HUES48 (cell line): ENCODE measurements at regions not wholly inside any gene's neighbourhood (a gene's known extent, or its start where the extent isn't known, plus 50 kb on each side); places are given as distances from the start of the nearest gene placed in this dataset.
"Not testable (repeated sequence)": the region's sequence is repeated elsewhere in the genome, so short reads cannot be mapped to it uniquely, and the experiment has no call there.

Source experiments
- H3K27ac ChIP-seq: one replicate; pipeline ENCODE4 v1.7.0; 2013; ENCODE audit warnings: low read depth, low read length, inconsistent platforms
- H3K27me3 ChIP-seq: 2 replicates; pipeline ENCODE4 v1.6.1; 2013; ENCODE audit warnings: mild to moderate bottlenecking, low read length; ENCODE audit not compliant: control insufficient read depth, insufficient read depth
- H3K36me3 ChIP-seq: 2 replicates; pipeline ENCODE4 v1.6.1; 2013; ENCODE audit warnings: low read length; ENCODE audit not compliant: control insufficient read depth, insufficient read depth
- H3K4me1 ChIP-seq: 2 replicates; pipeline ENCODE4 v1.6.1; 2013; ENCODE audit warnings: mild to moderate bottlenecking, low read length; ENCODE audit not compliant: control insufficient read depth, insufficient read depth
- H3K4me3 ChIP-seq: 2 replicates; pipeline ENCODE4 v1.5.1; 2013; ENCODE audit warnings: mild to moderate bottlenecking, low read depth, low read length
- H3K9ac ChIP-seq: 2 replicates; pipeline ENCODE4 v1.6.1; 2013; ENCODE audit warnings: mild to moderate bottlenecking, low read depth, low read length, moderate library complexity
- H3K9me3 ChIP-seq: 2 replicates; pipeline ENCODE4 v1.6.1; 2013; ENCODE audit warnings: low read length; ENCODE audit not compliant: control insufficient read depth, insufficient read depth

GRCh38 chr10:33861833-33862232, 527.4 kb upstream of the NRP1 start:
- Histone ChIP-seq H3K36me3 (no peaks in the 10 kb centered on the region), H3K4me3 (no peak overlapping the region), H3K4me1 (peaks cover 18% of the 10 kb centered on the region), H3K9me3 (no peaks in the 10 kb centered on the region), H3K27me3 (no peaks in the 10 kb centered on the region), H3K9ac (no peak overlapping the region), H3K27ac (no peak overlapping the region)

- peaks cover 18% of the 10 kb centered on the region for H3K4me1 ChIP-seq
- no peaks in the 10 kb centered on the region for H3K36me3 ChIP-seq
- no peak overlapping the region for H3K4me3 ChIP-seq
- H3K9ac ChIP-seq = no peak overlapping the region
- H3K27ac ChIP-seq = no peak overlapping the region
- H3K27me3 ChIP-seq = no peaks in the 10 kb centered on the region
- H3K9me3 ChIP-seq = no peaks in the 10 kb centered on the region
Measured at GRCh38 chr10:33861016-33861704, 526.7 kb upstream of the NRP1 start.

GRCh38 chr10:33860552-33860951, 526.1 kb upstream of the NRP1 start:
- H3K4me3 ChIP-seq = no peak overlapping the region
- no peak overlapping the region for H3K27ac ChIP-seq
- H3K27me3 ChIP-seq = no peaks in the 10 kb centered on the region
- H3K36me3 ChIP-seq = no peaks in the 10 kb centered on the region
- no peaks in the 10 kb centered on the region for H3K9me3 ChIP-seq
- peaks cover 18% of the 10 kb centered on the region for H3K4me1 ChIP-seq
- H3K9ac ChIP-seq = no peak overlapping the region

- Histone ChIP-seq H3K27ac (no peak overlapping the region), H3K36me3 (no peaks in the 10 kb centered on the region), H3K27me3 (no peaks in the 10 kb centered on the region), H3K4me1 (peaks cover 18% of the 10 kb centered on the region), H3K9me3 (no peaks in the 10 kb centered on the region), H3K4me3 (no peak overlapping the region), H3K9ac (no peak overlapping the region)
Measured at GRCh38 chr10:33859319-33860022, 525.0 kb upstream of the NRP1 start.

GRCh38 chr10:33858326-33858725, 523.9 kb upstream of the NRP1 start:
- Histone ChIP-seq H3K4me1 (peaks cover 14% of the 10 kb centered on the region), H3K9ac (no peak overlapping the region)

GRCh38 chr10:33853221-33853620, 518.8 kb upstream of the NRP1 start:
- H3K27ac ChIP-seq, H3K9me3 ChIP-seq, H3K36me3 ChIP-seq, H3K4me1 ChIP-seq, H3K9ac ChIP-seq, H3K27me3 ChIP-seq, H3K4me3 ChIP-seq: not testable (repeated sequence)

More at GRCh38 chr10:33858326-33858725, 523.9 kb upstream of the NRP1 start:
- Histone ChIP-seq H3K36me3 (no peaks in the 10 kb centered on the region), H3K27ac (no peak overlapping the region), H3K27me3 (no peaks in the 10 kb centered on the region), H3K4me3 (no peak overlapping the region), H3K9me3 (peaks cover 9% of the 10 kb centered on the region)

- peaks cover 17% of the 10 kb centered on the region for H3K9me3 ChIP-seq
- no peak overlapping the region for H3K27ac ChIP-seq
- H3K36me3 ChIP-seq = no peaks in the 10 kb centered on the region
- no peaks in the 10 kb centered on the region for H3K27me3 ChIP-seq
- no peaks in the 10 kb centered on the region for H3K4me1 ChIP-seq
- H3K4me3 ChIP-seq = no peak overlapping the region
- H3K9ac ChIP-seq = no peak overlapping the region
Measured at GRCh38 chr10:33843379-33843778, 508.9 kb upstream of the NRP1 start.

- Histone ChIP-seq H3K27ac (no peak overlapping the region), H3K4me1 (no peaks in the 10 kb centered on the region), H3K9me3 (peaks cover 17% of the 10 kb centered on the region), H3K4me3 (no peak overlapping the region), H3K27me3 (no peaks in the 10 kb centered on the region), H3K36me3 (no peaks in the 10 kb centered on the region), H3K9ac (no peak overlapping the region)
Measured at GRCh38 chr10:33841678-33842077, 507.2 kb upstream of the NRP1 start.

GRCh38 chr10:33838731-33839130, 504.3 kb upstream of the NRP1 start:
- H3K36me3 ChIP-seq = no peaks in the 10 kb centered on the region
- no peak overlapping the region for H3K4me3 ChIP-seq
- H3K4me1 ChIP-seq = no peaks in the 10 kb centered on the region
- no peak overlapping the region for H3K9ac ChIP-seq
- no peak overlapping the region for H3K27ac ChIP-seq
- H3K27me3 ChIP-seq = no peaks in the 10 kb centered on the region
- peaks cover 9% of the 10 kb centered on the region for H3K9me3 ChIP-seq

GRCh38 chr10:33837736-33838135, 503.3 kb upstream of the NRP1 start:
- 0 out of 2 replicates have a peak, but pooled peaks cover under 1% of the 10 kb centered on the region for H3K9me3 ChIP-seq
- H3K9ac ChIP-seq = no peak overlapping the region
- H3K27me3 ChIP-seq = no peaks in the 10 kb centered on the region
- H3K4me1 ChIP-seq = no peaks in the 10 kb centered on the region
- no peak overlapping the region for H3K4me3 ChIP-seq
- H3K27ac ChIP-seq = no peak overlapping the region
- no peaks in the 10 kb centered on the region for H3K36me3 ChIP-seq

GRCh38 chr10:33835556-33835955, 501.1 kb upstream of the NRP1 start:
- H3K27ac ChIP-seq = no peak overlapping the region
- no peaks in the 10 kb centered on the region for H3K27me3 ChIP-seq
- H3K9ac ChIP-seq = no peak overlapping the region
- H3K9me3 ChIP-seq = no peaks in the 10 kb centered on the region
- no peaks in the 10 kb centered on the region for H3K4me1 ChIP-seq
- H3K4me3 ChIP-seq = no peak overlapping the region
- no peaks in the 10 kb centered on the region for H3K36me3 ChIP-seq
